ENCODE measurements at regions not wholly inside any gene's neighbourhood (a gene's known extent, or its start where the extent isn't known, plus 50 kb on each side); places are given as distances from the start of the nearest gene placed in this dataset.

- TF ChIP-seq, protein P1, sequence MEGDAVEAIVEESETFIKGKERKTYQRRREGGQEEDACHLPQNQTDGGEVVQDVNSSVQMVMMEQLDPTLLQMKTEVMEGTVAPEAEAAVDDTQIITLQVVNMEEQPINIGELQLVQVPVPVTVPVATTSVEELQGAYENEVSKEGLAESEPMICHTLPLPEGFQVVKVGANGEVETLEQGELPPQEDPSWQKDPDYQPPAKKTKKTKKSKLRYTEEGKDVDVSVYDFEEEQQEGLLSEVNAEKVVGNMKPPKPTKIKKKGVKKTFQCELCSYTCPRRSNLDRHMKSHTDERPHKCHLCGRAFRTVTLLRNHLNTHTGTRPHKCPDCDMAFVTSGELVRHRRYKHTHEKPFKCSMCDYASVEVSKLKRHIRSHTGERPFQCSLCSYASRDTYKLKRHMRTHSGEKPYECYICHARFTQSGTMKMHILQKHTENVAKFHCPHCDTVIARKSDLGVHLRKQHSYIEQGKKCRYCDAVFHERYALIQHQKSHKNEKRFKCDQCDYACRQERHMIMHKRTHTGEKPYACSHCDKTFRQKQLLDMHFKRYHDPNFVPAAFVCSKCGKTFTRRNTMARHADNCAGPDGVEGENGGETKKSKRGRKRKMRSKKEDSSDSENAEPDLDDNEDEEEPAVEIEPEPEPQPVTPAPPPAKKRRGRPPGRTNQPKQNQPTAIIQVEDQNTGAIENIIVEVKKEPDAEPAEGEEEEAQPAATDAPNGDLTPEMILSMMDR (IDR thresholded peaks at IDR 0.05) = no peak
- no peak for TF ChIP-seq POLR2AphosphoS5 (IDR thresholded peaks at IDR 0.05)
- TF ChIP-seq POLR2A (IDR thresholded peaks at IDR 0.05) = no peak
Measured at GRCh38 chr4:138685316-138685715, 330.3 kb upstream of the NOCT start.
